Caco-2 (cell line): ENCODE measurements at regions not wholly inside any gene's neighbourhood (a gene's known extent, or its start where the extent isn't known, plus 50 kb on each side); places are given as distances from the start of the nearest gene placed in this dataset.

Experiments used
- BruUV-seq: library from RNA; stranded (reverse); fragments of 400-500 nt; replicated peaks from 2 replicates; lab custom pipeline; 2021; lab: Mats Ljungman, UMichigan
- CTCF ChIA-PET: fragments of 300-600 bp; sonication (Branson Sonifier 250); formaldehyde crosslinking; loops from one replicate; lab custom pipeline; 2022; ENCODE audit warnings: antibody characterized with exemption; lab: Charles Lee
- POLR2A ChIA-PET: fragments of 300-600 bp; sonication (Branson Sonifier 250); formaldehyde crosslinking; loops from one replicate; lab custom pipeline; 2022; ENCODE audit warnings: antibody characterized with exemption; lab: Charles Lee
- DNase-seq, 2 experiments: peaks; one replicate each; pipeline versions ENCODE4 v3.0.0 to v3.0.0-alpha.2; 2020 to 2022
- H3K27me3 ChIP-seq: replicated peaks from 2 replicates; pipeline ENCODE4 v1.6.0; 2011; ENCODE audit warnings: low read length; ENCODE audit not compliant: control insufficient read depth, insufficient read depth
- H3K36me3 ChIP-seq: 2 replicates; pipeline ENCODE4 v1.5.1; 2011; ENCODE audit warnings: low read length; ENCODE audit not compliant: control insufficient read depth, insufficient read depth
- H3K4me1 ChIP-seq: fragments of 250-450 bp; sonication (Bioruptor Pico); 2 replicates; pipeline ENCODE4 v1.5.1; 2020; ENCODE audit warnings: mild to moderate bottlenecking
- H3K4me3 ChIP-seq: 2 replicates; pipeline ENCODE4 v1.5.1; 2011; ENCODE audit warnings: low read depth, mild to moderate bottlenecking, control low read depth, low read length
- H3K9me3 ChIP-seq: fragments of 250-450 bp; sonication (Bioruptor Pico); 2 replicates; pipeline ENCODE4 v1.5.1; 2020; ENCODE audit warnings: mild to moderate bottlenecking, moderate library complexity
- H3K27ac Mint-ChIP-seq: one replicate; pipeline ENCODE4 v1.8.0; 2022; ENCODE audit warnings: mixed read lengths; ENCODE audit not compliant: unreplicated experiment
- H3K27me3 Mint-ChIP-seq: one replicate; pipeline ENCODE4 v1.8.0; 2022; ENCODE audit warnings: mixed read lengths; ENCODE audit not compliant: insufficient read depth, unreplicated experiment
- H3K36me3 Mint-ChIP-seq: one replicate; pipeline ENCODE4 v1.8.0; 2022; ENCODE audit warnings: mild to moderate bottlenecking, mixed read lengths; ENCODE audit not compliant: insufficient read depth, unreplicated experiment
- H3K4me1 Mint-ChIP-seq: one replicate; pipeline ENCODE4 v1.8.0; 2022; ENCODE audit warnings: low read depth, mixed read lengths; ENCODE audit not compliant: unreplicated experiment
- H3K4me3 Mint-ChIP-seq: one replicate; pipeline ENCODE4 v1.8.0; 2022; ENCODE audit warnings: mild to moderate bottlenecking, moderate library complexity, mixed read lengths; ENCODE audit not compliant: unreplicated experiment
- H3K9me3 Mint-ChIP-seq: one replicate; pipeline ENCODE4 v1.8.0; 2022; ENCODE audit warnings: mixed read lengths; ENCODE audit not compliant: unreplicated experiment
- intact Hi-C: fragments of 100-400 bp; cut with micrococcal nuclease; formaldehyde crosslinking; loops from one replicate; pipeline ENCODE4 v1.10.0; 2022; ENCODE audit not compliant: unreplicated experiment
- TF ChIP-seq, protein P1 (sequence below), 2 experiments: fragments of 200-600 bp in 1 of 2; IDR thresholded peaks; 1 replicate in 1 of 2; 2 replicates in 1 of 2; pipeline versions ENCODE4 v1.5.1 to v1.8.0; 2011 to 2022; ENCODE audit warnings: antibody characterized with exemption in 1 of 2, control low read depth in 1 of 2, inconsistent platforms in 1 of 2, low read depth in 1 of 2, low read length in 1 of 2, mild to moderate bottlenecking in 1 of 2, moderate library complexity in 1 of 2; ENCODE audit not compliant: insufficient read depth in 1 of 2, severe bottlenecking in 1 of 2, unreplicated experiment in 1 of 2

DNA sequence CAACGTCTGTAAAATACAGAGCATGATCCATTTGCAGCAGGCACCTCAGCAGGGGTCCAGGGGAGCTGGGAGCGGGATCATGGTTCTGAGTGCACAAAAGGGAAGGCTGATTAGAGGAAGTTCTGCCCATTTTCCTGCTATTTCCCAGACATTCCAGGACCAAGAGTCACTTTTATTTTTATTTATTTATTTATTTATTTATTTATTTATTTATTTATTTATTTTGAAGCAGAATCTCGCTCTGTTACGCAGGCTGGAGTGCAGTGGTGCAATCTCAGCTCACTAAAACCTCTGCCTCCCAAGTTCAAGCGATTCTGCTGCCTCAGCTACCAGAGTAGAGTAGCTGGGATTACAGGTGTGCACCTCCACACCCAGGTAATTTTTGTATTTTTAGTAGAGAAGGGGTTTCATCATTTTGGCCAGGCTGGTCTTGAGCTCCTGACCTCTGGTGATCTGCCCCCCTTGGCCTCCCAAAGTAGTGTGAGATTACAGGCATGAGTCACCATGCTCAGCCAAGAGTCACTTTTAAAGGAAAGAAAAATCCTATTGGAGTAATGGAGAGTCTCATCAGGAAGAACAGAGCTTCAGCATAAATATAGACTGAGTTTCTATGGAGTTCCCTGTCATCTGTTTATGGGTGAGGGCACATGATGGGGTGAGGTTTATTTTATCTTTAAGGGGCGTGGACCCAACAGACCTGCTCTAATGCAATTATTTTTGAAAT lies 355.2 kb downstream of the HAPSTR1 start:
- BruUV-seq: no TSS peak
- Mint-ChIP-seq H3K36me3 (no peaks in the 10 kb centered on the region), H3K27ac (no peak overlapping the region), H3K27me3 (peaks cover 2% of the 10 kb centered on the region), H3K4me1 (peaks cover 8% of the 10 kb centered on the region), H3K9me3 (no peaks in the 10 kb centered on the region), H3K4me3 (no peak overlapping the region)
- Histone ChIP-seq H3K4me3 (no peak overlapping the region), H3K27me3 (no peaks in the 10 kb centered on the region), H3K36me3 (no peaks in the 10 kb centered on the region), H3K9me3 (no peaks in the 10 kb centered on the region), H3K4me1 (no peaks in the 10 kb centered on the region)
- TF ChIP-seq, protein P1, sequence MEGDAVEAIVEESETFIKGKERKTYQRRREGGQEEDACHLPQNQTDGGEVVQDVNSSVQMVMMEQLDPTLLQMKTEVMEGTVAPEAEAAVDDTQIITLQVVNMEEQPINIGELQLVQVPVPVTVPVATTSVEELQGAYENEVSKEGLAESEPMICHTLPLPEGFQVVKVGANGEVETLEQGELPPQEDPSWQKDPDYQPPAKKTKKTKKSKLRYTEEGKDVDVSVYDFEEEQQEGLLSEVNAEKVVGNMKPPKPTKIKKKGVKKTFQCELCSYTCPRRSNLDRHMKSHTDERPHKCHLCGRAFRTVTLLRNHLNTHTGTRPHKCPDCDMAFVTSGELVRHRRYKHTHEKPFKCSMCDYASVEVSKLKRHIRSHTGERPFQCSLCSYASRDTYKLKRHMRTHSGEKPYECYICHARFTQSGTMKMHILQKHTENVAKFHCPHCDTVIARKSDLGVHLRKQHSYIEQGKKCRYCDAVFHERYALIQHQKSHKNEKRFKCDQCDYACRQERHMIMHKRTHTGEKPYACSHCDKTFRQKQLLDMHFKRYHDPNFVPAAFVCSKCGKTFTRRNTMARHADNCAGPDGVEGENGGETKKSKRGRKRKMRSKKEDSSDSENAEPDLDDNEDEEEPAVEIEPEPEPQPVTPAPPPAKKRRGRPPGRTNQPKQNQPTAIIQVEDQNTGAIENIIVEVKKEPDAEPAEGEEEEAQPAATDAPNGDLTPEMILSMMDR (IDR thresholded peaks at IDR 0.05; ENCODE audit: insufficient read depth in 1 of 2, low read depth in 1 of 2, low read length in 1 of 2, severe bottlenecking in 1 of 2, unreplicated experiment in 1 of 2): no peak
- ChIA-PET CTCF (no interaction called here), POLR2A (no interaction called here)
- intact Hi-C loops: no loop called here
- no peak for DNase-seq

DNA sequence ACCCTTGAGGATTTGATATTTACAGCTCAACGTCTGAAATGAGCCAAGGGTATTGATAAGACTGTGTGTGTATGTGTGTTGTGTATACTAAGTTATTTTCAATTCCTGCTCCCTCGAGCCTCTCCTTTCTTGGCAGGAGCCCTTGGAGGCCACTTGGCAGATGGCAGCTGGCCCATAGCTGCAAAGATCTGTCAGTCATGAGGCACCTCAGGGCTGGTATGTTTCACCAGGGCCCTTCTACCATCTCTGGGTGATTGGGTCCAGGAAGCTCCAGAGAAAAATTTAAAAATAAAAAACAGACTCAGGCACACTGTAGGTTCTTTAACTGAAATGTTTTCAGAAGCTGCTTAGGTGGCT lies 355.7 kb downstream of the HAPSTR1 start:
- Mint-ChIP-seq H3K9me3 (no peaks in the 10 kb centered on the region), H3K36me3 (no peaks in the 10 kb centered on the region), H3K4me3 (no peak overlapping the region), H3K4me1 (peaks cover 8% of the 10 kb centered on the region), H3K27ac (no peak overlapping the region), H3K27me3 (peaks cover 2% of the 10 kb centered on the region)
- no TSS peak for BruUV-seq
- POLR2A ChIA-PET: no interaction called here
- no peak for DNase-seq
- no peak overlapping the region for H3K4me3 ChIP-seq
- H3K9me3 ChIP-seq: no peaks in the 10 kb centered on the region
- no peaks in the 10 kb centered on the region for H3K36me3 ChIP-seq
- intact Hi-C loops: no loop called here
- H3K27me3 ChIP-seq: no peaks in the 10 kb centered on the region
- no peaks in the 10 kb centered on the region for H3K4me1 ChIP-seq
- TF ChIP-seq, protein P1 (IDR thresholded peaks at IDR 0.05; ENCODE audit: insufficient read depth in 1 of 2, low read depth in 1 of 2, low read length in 1 of 2, severe bottlenecking in 1 of 2, unreplicated experiment in 1 of 2): no peak
- CTCF ChIA-PET: no interaction called here

DNA sequence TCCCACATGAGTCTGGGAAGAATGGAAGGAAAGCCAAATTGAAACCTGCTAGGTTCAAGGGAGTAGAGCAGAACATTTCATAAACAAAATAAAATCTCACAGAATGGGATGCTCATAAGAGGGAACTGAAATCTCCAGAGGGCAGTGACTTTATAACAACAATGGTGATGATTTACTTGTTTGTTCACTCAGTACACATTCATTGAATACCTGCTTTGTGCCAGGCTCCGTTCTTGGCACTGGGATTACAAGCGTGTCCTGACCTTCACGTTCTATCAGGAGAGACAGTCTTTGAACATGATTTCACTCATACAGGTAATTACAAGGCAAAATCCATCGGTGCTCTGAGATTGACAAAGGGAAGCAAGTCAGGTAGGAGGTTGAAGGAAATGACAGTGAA lies 356.3 kb downstream of the HAPSTR1 start:
- Histone ChIP-seq H3K36me3 (no peaks in the 10 kb centered on the region), H3K4me3 (no peak overlapping the region), H3K9me3 (no peaks in the 10 kb centered on the region), H3K4me1 (no peaks in the 10 kb centered on the region), H3K27me3 (no peaks in the 10 kb centered on the region)
- TF ChIP-seq, protein P1 (IDR thresholded peaks at IDR 0.05; ENCODE audit: insufficient read depth in 1 of 2, low read depth in 1 of 2, low read length in 1 of 2, severe bottlenecking in 1 of 2, unreplicated experiment in 1 of 2): no peak
- Mint-ChIP-seq H3K4me3 (no peak overlapping the region), H3K36me3 (no peaks in the 10 kb centered on the region), H3K4me1 (peaks cover 8% of the 10 kb centered on the region), H3K9me3 (no peaks in the 10 kb centered on the region), H3K27me3 (peaks cover 2% of the 10 kb centered on the region), H3K27ac (no peak overlapping the region)
- CTCF ChIA-PET: no interaction called here
- POLR2A ChIA-PET: no interaction called here
- no TSS peak for BruUV-seq
- intact Hi-C loops: no loop called here
- DNase-seq: no peak
